Mucosa of gallbladder (tissue), 1 donor: ENCODE measurements at regions not wholly inside any gene's neighbourhood (a gene's known extent, or its start where the extent isn't known, plus 50 kb on each side); places are given as distances from the start of the nearest gene placed in this dataset.

Experiments
- DNase-seq: peaks from one replicate; pipeline ENCODE4 v3.0.0-alpha.2; 2020; ENCODE audit warnings: low spot score
- donor health status: DM: no; HTN: no; CAD: no.

- no peak for DNase-seq
Measured at GRCh38 chr13:34750078-34750931, 191.8 kb upstream of the NBEA start.

DNA sequence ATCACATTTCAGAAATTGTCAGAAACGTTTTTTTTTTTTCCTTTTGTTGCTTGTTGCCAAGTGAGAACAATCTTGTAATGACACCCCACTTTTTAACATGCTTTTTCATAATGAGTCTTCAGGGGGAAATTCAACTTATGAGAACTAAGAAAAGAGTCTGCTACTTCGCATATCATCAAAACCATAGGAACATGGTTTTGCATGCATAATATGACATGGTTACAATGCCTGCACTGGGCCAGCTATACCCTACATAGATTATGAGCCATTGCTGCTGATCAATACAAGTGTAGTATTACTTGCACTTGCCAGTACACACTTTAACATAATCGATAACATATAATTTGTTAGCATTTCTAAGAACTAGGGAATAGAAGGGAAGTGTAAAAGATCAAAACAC is 191.0 kb upstream of the NBEA start:
- DNase-seq: no peak

GRCh38 chr13:34751492-34751891 is 190.6 kb upstream of the NBEA start:
- no peak for DNase-seq

DNA sequence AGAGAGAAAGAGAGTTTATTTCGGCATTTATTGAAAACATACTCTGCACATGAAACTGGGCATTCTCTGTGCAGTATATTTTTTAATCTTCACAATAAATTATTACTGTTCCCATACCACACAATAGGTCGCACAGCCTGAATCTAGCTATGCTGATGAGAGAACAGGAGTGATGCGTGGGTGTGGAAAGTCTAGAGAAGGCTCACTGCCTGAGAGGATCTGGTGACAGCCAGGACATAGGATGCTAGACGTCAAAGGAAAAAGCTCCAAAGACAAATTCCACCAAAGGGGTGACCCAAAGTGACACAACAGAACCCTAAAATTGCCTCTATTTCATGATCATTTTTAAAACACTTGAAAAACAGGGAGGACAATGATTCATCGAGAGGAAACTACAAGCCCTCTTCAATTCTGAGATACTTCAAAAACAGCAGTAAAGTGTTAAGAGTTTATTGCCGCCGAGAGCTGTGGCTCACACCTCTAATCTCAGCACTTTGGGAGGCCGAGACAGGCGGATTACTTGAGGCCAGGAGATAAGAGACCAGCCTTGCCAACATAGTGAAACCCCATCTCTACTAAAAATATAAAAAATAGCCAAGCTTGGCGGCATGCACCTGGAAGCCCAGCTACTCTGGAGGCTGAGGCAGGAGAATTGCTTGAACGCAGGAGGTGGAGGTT is 189.6 kb upstream of the NBEA start:
- DNase-seq: no peak

DNA sequence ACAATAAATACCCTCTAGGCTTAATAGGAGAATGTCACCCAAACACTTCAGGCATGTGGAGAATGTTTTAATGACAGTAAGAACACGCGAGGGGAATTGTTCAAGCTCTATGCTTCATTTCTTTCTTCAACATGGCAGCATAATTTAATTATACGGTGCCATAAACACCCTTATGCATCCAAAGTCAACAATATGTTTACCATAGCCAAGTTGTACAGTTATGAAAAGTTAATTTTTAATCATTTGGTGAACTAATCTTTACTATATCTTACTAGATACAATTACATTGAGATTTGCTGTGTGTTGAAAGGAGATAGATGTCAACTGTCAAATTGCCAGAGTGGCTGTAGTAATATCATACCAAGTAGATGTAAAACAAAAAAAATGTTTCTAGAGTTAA is 185.9 kb upstream of the NBEA start:
- DNase-seq: no peak

GRCh38 chr13:34756572-34756971 is 185.5 kb upstream of the NBEA start:
- DNase-seq: no peak

GRCh38 chr13:34757441-34757840 is 184.6 kb upstream of the NBEA start:
- DNase-seq: no peak

DNA sequence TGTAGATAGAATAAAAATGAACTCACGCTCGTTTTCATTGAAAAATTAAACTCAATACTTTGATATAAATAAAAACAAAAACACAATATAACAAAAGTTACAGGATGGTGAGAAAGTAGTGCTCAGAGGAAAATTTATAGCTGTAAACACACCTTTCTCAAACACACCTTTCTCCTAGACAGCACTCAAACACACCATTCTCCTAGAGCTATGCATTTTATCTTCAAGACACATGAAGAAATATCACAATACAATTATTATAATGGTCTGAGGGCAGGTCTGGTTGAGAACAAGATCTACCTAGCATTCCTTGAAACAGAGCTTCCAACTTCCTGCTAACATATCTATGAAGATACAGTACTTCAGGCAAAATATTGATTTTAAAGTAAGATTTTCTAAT is 183.4 kb upstream of the NBEA start:
- DNase-seq: no peak

- DNase-seq: no peak
Measured at GRCh38 chr13:34762312-34762711, 179.8 kb upstream of the NBEA start.

DNA sequence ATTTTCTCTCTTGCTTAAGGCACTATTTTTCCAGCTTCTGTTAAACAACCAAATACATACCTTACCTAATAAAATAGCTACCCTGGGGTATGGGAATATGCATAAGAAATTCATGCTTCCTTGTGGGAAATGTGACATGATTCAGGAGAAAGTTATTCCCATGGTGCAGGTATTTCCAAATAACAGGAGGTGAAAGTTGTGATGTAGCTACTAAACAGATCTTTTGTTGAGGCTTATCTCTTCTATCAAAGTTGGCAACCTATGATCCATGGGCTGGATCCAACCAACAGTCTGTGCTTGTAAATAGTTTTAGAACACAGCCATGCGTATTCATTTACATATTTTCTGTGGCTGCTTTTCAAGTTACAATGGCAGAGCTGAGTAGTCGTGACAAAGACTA is 177.8 kb upstream of the NBEA start:
- no peak for DNase-seq

DNA sequence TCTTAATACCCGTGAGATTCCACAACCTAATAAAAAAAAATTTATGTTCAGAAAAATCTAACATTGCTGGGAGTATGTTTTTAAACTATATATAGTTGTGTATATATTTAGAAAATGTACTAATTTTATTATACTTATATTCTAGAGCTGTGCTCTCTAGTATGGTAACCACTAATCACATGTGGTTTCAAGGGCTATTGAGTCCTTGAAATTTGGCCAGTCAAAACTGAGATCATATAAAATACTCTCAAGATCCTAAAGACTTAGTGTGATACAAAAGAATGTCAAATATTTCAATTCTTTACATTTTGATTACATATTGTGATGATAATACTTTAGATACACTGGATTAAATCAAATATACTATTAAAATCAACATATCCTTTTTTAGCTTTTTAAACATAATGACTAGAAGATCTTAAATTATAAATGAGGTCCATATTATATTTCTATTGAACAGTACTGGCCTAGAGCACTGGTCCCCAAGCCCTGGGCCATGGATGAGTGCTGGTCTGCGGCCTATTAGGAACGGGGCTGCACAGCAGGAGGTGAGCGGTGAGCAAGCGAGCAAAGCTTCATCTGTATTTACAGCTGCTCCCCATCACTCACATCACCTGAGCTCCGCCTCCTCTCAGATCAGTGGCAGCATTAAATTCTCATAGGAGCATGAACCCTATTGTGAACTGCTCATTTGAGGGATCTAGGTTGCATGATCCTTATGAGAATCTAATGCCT is 176.5 kb upstream of the NBEA start:
- no peak for DNase-seq

- no peak for DNase-seq
Measured at GRCh38 chr13:34767778-34768177, 174.3 kb upstream of the NBEA start.

- DNase-seq: no peak
Measured at GRCh38 chr13:34772206-34772605, 169.9 kb upstream of the NBEA start.

GRCh38 chr13:34772881-34773280 is 169.2 kb upstream of the NBEA start:
- DNase-seq: no peak

- no peak for DNase-seq
Measured at GRCh38 chr13:34776390-34776981, 165.6 kb upstream of the NBEA start.

DNA sequence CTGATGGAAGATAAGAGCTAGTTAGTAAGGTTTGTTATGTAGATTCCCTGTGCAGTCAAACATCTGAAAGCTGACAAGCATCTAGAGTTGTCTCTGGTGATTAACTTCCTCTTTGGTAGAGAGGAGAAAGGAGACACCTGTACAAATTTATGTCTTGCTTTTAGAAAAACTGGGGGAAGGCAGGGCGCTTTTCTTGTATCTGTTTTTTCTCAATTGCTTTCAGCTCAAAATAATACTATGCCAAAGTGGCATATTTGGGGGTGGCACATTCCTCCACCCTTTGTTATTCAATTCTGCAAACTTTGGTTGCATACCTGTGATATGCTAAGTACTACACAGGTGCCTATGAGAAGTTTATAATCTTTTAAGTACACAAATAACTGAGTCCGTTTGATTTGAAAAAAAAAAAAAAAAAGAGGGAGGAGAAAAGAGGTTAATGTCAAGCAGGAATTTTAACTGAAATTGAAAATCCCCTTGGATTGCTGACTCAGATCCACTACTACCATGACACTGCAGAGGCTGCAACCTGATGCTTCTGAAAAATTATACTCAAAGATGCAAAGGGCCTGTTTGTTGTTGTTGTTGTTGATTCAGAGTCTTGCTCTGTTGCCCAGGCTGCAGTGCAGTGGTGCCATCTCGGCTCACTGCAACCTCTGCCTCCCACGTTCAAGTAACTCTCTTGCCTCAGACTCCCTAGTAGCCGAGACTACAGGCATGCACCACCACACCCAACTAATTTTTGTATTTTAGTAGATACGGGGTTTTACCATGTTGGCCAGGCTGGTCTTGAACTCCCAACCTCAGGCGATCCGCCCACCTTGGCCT is 164.8 kb upstream of the NBEA start:
- no peak for DNase-seq

- no peak for DNase-seq
Measured at GRCh38 chr13:34777914-34778303, 164.2 kb upstream of the NBEA start.

- no peak for DNase-seq
Measured at GRCh38 chr13:34779171-34779570, 162.9 kb upstream of the NBEA start.

DNA sequence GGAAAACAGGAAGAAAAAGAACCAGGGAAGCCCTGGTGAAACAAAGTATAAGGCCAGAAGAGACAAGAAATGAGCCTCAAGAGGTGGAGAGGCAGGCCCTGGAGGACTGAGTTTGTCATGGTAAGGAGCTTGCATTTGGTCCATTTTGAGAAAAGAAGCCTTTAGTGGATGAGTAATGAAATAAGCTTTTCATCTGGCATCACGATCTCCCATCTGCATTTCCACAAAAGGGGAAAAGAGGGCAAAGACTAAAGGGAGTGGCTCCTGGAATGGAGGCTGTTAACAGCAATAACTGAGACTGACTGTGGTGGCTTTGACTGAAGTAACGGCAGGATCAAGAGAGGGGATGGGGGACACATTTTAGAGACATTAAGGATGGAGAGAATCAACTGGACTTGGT is 148.8 kb upstream of the NBEA start:
- no peak for DNase-seq

- DNase-seq: no peak
Measured at GRCh38 chr13:34803756-34804155, 138.3 kb upstream of the NBEA start.

- no peak for DNase-seq
Measured at GRCh38 chr13:34805347-34805746, 136.7 kb upstream of the NBEA start.

DNA sequence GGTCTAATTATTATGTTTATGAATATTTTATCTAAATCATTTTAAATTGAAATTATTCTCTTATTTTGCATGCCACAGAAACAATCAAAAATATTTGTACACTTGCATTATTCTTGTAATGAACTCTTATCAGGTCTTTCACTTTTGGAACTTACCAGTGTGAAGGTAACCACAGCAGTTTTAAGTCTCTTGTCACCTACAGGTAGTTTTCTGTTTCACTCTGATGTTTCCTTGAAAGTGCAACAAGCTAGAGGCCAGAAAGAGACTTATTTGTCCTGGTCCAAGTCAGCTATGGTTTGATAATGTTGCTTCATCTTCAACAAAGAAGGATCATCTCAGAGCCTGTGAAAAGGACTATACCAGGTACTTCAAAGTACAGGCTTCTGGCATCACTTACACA is 133.4 kb upstream of the NBEA start:
- no peak for DNase-seq
